Endothelial cell of umbilical vein (primary cell): ENCODE measurements at regions not wholly inside any gene's neighbourhood (a gene's known extent, or its start where the extent isn't known, plus 50 kb on each side); places are given as distances from the start of the nearest gene placed in this dataset.

ENCODE experiments used
- BruUV-seq: library from RNA; stranded (reverse); fragments of 400-500 nt; replicated peaks from 2 replicates; lab custom pipeline; 2021; lab: Mats Ljungman, UMichigan
- CTCF ChIA-PET: fragments of 300-600, 350-600 bp; sonication (Branson Sonifier 250); formaldehyde crosslinking; loops from one replicate; lab custom pipeline; 2021; ENCODE audit warnings: antibody characterized with exemption, inconsistent platforms; lab: Charles Lee
- POLR2A ChIA-PET: fragments of 300-600, 350-600 bp; sonication (Branson Sonifier 250); formaldehyde crosslinking; loops from one replicate; lab custom pipeline; 2021; ENCODE audit warnings: antibody characterized with exemption, inconsistent platforms; lab: Charles Lee
- DNase-seq: peaks from one replicate; pipeline ENCODE4 v3.0.0-alpha.2; 2011; ENCODE audit warnings: low read depth, low spot score
- FAIRE-seq: peaks from 2 replicates; lab custom pipeline; 2011; peaks lifted over from hg19 to GRCh38; lab: Jason Lieb, UNC
- H2AFZ ChIP-seq: 2 replicates; pipeline ENCODE4 v1.6.0; 2012; ENCODE audit warnings: low read depth, low read length, control low read depth, inconsistent platforms
- H3K27ac ChIP-seq: 2 replicates; pipeline ENCODE4 v1.5.1; 2011; ENCODE audit warnings: low read depth, mild to moderate bottlenecking, control low read depth, low read length, moderate library complexity; ENCODE audit not compliant: insufficient read depth
- H3K27me3 ChIP-seq, 2 experiments: 2 replicates each; pipeline versions ENCODE4 v1.6.0 to v1.6.1; 2011; ENCODE audit warnings: low read length in 2 of 2, mixed read lengths in 1 of 2; ENCODE audit not compliant: control insufficient read depth in 2 of 2, insufficient read depth in 2 of 2
- H3K36me3 ChIP-seq, 2 experiments: 2 replicates in 1 of 2; 3 replicates in 1 of 2; pipeline ENCODE4 v1.5.1; 2011; ENCODE audit warnings: low read length in 2 of 2, mild to moderate bottlenecking in 1 of 2, moderate library complexity in 1 of 2; ENCODE audit not compliant: control insufficient read depth in 2 of 2, insufficient read depth in 2 of 2; ENCODE audit errors: extremely low read depth in 1 of 2
- H3K4me1 ChIP-seq: 3 replicates; pipeline ENCODE4 v1.5.1; 2011; ENCODE audit warnings: mild to moderate bottlenecking, low read length; ENCODE audit not compliant: control insufficient read depth, insufficient read depth; ENCODE audit errors: extremely low read depth
- H3K4me2 ChIP-seq: 2 replicates; pipeline ENCODE4 v1.6.1; 2011; ENCODE audit warnings: low read length, control low read depth, mixed read lengths; ENCODE audit not compliant: insufficient read depth
- H3K4me3 ChIP-seq, 3 experiments: fragments of 200-600 bp in 1 of 3; sonication (generic), shearing (Covaris generic) in 1 of 3; replicated peaks in 1 of 3; 2 replicates each; pipeline ENCODE4 v1.5.1; 2011 to 2016; ENCODE audit warnings: control low read depth in 3 of 3, low read length in 3 of 3, mild to moderate bottlenecking in 2 of 3, inconsistent platforms in 1 of 3, low read depth in 1 of 3, moderate library complexity in 1 of 3; ENCODE audit not compliant: insufficient read depth in 1 of 3
- H3K79me2 ChIP-seq: 2 replicates; pipeline ENCODE4 v1.6.0; 2012; ENCODE audit warnings: low read length, inconsistent platforms; ENCODE audit not compliant: control insufficient read depth, insufficient read depth
- H3K9ac ChIP-seq: replicated peaks from 2 replicates; pipeline ENCODE3; 2011; ENCODE audit warnings: low read length, control low read depth; ENCODE audit not compliant: insufficient read depth; ENCODE audit errors: extremely low read depth
- H3K9me1 ChIP-seq: replicated peaks from 3 replicates; pipeline ENCODE4 v1.6.0; 2011; ENCODE audit warnings: mild to moderate bottlenecking, low read length; ENCODE audit not compliant: control insufficient read depth, insufficient read depth; ENCODE audit errors: extremely low read depth
- H3K9me3 ChIP-seq: replicated peaks from 2 replicates; pipeline ENCODE4 v1.5.1; 2012; ENCODE audit warnings: low read length, inconsistent platforms; ENCODE audit not compliant: control insufficient read depth, insufficient read depth
- H4K20me1 ChIP-seq: replicated peaks from 2 replicates; pipeline ENCODE3; 2011; ENCODE audit warnings: mild to moderate bottlenecking, low read length; ENCODE audit not compliant: control insufficient read depth, insufficient read depth; ENCODE audit errors: extremely low read depth
- EZH2 ChIP-seq: IDR thresholded peaks from 2 replicates; pipeline ENCODE4 v1.6.1; 2012; ENCODE audit warnings: borderline replicate concordance, low read depth, mild to moderate bottlenecking, moderate library complexity, low read length, inconsistent platforms; ENCODE audit not compliant: severe bottlenecking
- FOS ChIP-seq: IDR thresholded peaks from 2 replicates; pipeline ENCODE4 v1.6.1; 2011; ENCODE audit warnings: mild to moderate bottlenecking, low read length, moderate library complexity, borderline replicate concordance; ENCODE audit not compliant: insufficient read depth
- GATA2 ChIP-seq: IDR thresholded peaks from 2 replicates; pipeline ENCODE4 v1.7.0; 2011; ENCODE audit warnings: low read depth, mild to moderate bottlenecking, moderate library complexity, mixed read lengths, low read length; ENCODE audit not compliant: insufficient read length, insufficient read depth
- JUN ChIP-seq: IDR thresholded peaks from 2 replicates; pipeline ENCODE4 v1.6.1; 2011; ENCODE audit warnings: borderline replicate concordance, low read depth; ENCODE audit not compliant: insufficient read length, insufficient read depth
- MAX ChIP-seq: IDR thresholded peaks from 2 replicates; pipeline ENCODE4 v1.6.1; 2011; ENCODE audit not compliant: insufficient read depth, insufficient read length
- MYC ChIP-seq: IDR thresholded peaks from one replicate; pipeline ENCODE4 v1.6.1; 2011; ENCODE audit warnings: mild to moderate bottlenecking, low read depth, low read length
- POLR2A ChIP-seq: IDR thresholded peaks from 2 replicates; pipeline ENCODE4 v1.6.1; 2012; ENCODE audit warnings: low read depth, mild to moderate bottlenecking, control low read depth, low read length
- POLR2AphosphoS5 ChIP-seq: IDR thresholded peaks from 2 replicates; pipeline ENCODE4 v1.6.1; 2012; ENCODE audit warnings: low read depth, mild to moderate bottlenecking, control low read depth, low read length, moderate library complexity; ENCODE audit not compliant: insufficient read depth
- dilution Hi-C: fragments of 300-500 bp; cut with MboI; formaldehyde crosslinking; loops from one replicate; pipeline ENCODE4 v1.15.0; 2019; ENCODE audit warnings: low sequenced_read_pairs; ENCODE audit not compliant: extremely low pct_ligation_motif_present
- intact Hi-C: fragments of 100-400 bp; cut with micrococcal nuclease; formaldehyde crosslinking; loops from one replicate; pipeline ENCODE4 v1.10.0; 2022

- no TSS peak for BruUV-seq
- ChIA-PET POLR2A (no interaction called here), CTCF (interaction anchor here (0.6 to 7.5 kb wide), 12 partner anchors 11 to 1400 kb away, joined by 3 to 86 read pairs (median 3); no protein-coding TSS in a partner anchor)
- intact Hi-C loops = loop anchor here (10.0 kb wide), 1 partner anchor 1074 kb away; no protein-coding TSS in a partner anchor
- no peaks in the 10 kb centered on the region for H3K9me1 ChIP-seq
- no peaks in the 10 kb centered on the region for H3K4me1 ChIP-seq
- peak; percentile 36 for TF ChIP-seq FOS
- TF ChIP-seq GATA2 = no peak
- no peaks in the 10 kb centered on the region for H3K27me3 ChIP-seq
- H2AFZ ChIP-seq = no peak overlapping the region
- H3K27ac ChIP-seq = no peak overlapping the region
- DNase-seq (peak; percentile 29), FAIRE-seq (peak; percentile 12)
- no peaks in the 10 kb centered on the region for H4K20me1 ChIP-seq
- no peaks in the 10 kb centered on the region for H3K9me3 ChIP-seq
- H3K9ac ChIP-seq = no peak overlapping the region
- H3K79me2 ChIP-seq = no peaks in the 10 kb centered on the region
- H3K4me2 ChIP-seq = no peak overlapping the region
- H3K4me3 ChIP-seq = no peak overlapping the region
- no peaks in the 10 kb centered on the region for H3K36me3 ChIP-seq
- dilution Hi-C loops = no loop called here
These were observed 54.4 kb upstream of the PLEKHG7 start for GRCh38 chr12:92648242-92649031.

DNA sequence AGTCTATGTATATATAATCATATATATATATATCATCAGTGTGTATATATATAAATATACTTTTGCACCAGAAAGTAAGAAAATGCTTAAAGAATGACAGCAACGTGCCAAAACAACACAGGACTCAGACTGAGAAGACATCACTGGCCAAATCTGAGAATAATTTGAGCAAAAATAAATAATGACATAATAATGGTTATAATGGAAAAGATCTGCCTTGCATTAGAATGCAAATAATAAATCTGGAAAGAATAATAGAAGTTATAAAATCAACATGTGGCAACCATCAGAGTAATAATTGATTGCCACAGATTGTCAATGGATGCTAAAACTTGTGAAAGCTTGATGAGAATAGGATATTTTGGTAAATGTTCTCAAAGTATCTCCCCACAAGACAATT is 61.5 kb upstream of the PLEKHG7 start:
- intact Hi-C loops = loop anchor here (10.0 kb wide), 1 partner anchor 1066 kb away; no protein-coding TSS in a partner anchor

More for the DNA sequence above, 61.5 kb upstream of the PLEKHG7 start:
- no peaks in the 10 kb centered on the region for H3K36me3 ChIP-seq
- H3K27me3 ChIP-seq = no peaks in the 10 kb centered on the region
- no TSS peak for BruUV-seq
- no peak overlapping the region for H3K4me3 ChIP-seq
- ChIA-PET CTCF (no interaction called here), POLR2A (no interaction called here)
- no peaks in the 10 kb centered on the region for H4K20me1 ChIP-seq
- FAIRE-seq (no peak), DNase-seq (no peak)
- no peak overlapping the region for H3K27ac ChIP-seq
- no peak overlapping the region for H3K9ac ChIP-seq
- H3K9me3 ChIP-seq = no peaks in the 10 kb centered on the region
- dilution Hi-C loops = no loop called here
- TF ChIP-seq EZH2 (no peak), FOS (no peak), MAX (no peak), POLR2AphosphoS5 (no peak), POLR2A (no peak), MYC (no peak), JUN (no peak), GATA2 (no peak)
- H3K79me2 ChIP-seq = no peaks in the 10 kb centered on the region
- no peaks in the 10 kb centered on the region for H3K9me1 ChIP-seq
- no peak overlapping the region for H2AFZ ChIP-seq
- H3K4me1 ChIP-seq = no peaks in the 10 kb centered on the region
- no peak overlapping the region for H3K4me2 ChIP-seq
